SK-N-SH treated with all-trans-retinoic acid at 6 μM for 48 hours (cell line): ENCODE measurements at regions not wholly inside any gene's neighbourhood (a gene's known extent, or its start where the extent isn't known, plus 50 kb on each side); places are given as distances from the start of the nearest gene placed in this dataset.

Experiments used
- ATAC-seq: fragments of 200-7000 bp; cut with Tn5 transposase; 3 replicates; pipeline ENCODE4 v1.9.1; 2020; ENCODE audit warnings: mild to moderate bottlenecking, moderate library complexity
- ARNTL ChIP-seq: fragments of 450-650 bp; formaldehyde crosslinking; IDR thresholded peaks from 2 replicates; pipeline ENCODE4 v1.5.0; 2020; ENCODE audit warnings: low read depth, mild to moderate bottlenecking, moderate library complexity, borderline replicate concordance
- BACH2 ChIP-seq: fragments of 250-450 bp; sonication (Bioruptor Pico); IDR thresholded peaks from 2 replicates; pipeline ENCODE4 v1.9.0; 2021; ENCODE audit warnings: mild to moderate bottlenecking, borderline replicate concordance
- CSRNP3 ChIP-seq: fragments of 250-450 bp; sonication (Bioruptor Pico); IDR thresholded peaks from 2 replicates; pipeline ENCODE4 v1.5.1; 2021; ENCODE audit warnings: mild to moderate bottlenecking, moderate library complexity
- ESRRG ChIP-seq: fragments of 250-450 bp; sonication (Bioruptor Pico); IDR thresholded peaks from 2 replicates; pipeline ENCODE4 v1.6.1; 2021; ENCODE audit warnings: mild to moderate bottlenecking
- GLIS3 ChIP-seq: fragments of 250-450 bp; sonication (Bioruptor Pico); IDR thresholded peaks from 2 replicates; pipeline ENCODE4 v1.5.0; 2020; ENCODE audit warnings: mild to moderate bottlenecking, moderate library complexity
- ISL1 ChIP-seq: fragments of 250-450 bp; sonication (Bioruptor Pico); IDR thresholded peaks from 2 replicates; pipeline ENCODE4 v2.1.2; 2022; ENCODE audit warnings: mild to moderate bottlenecking, moderate library complexity
- OSR1 ChIP-seq: fragments of 250-450 bp; sonication (Bioruptor Pico); IDR thresholded peaks from 2 replicates; pipeline ENCODE4 v1.8.0; 2022; ENCODE audit warnings: moderate library complexity, mild to moderate bottlenecking, inconsistent platforms
- POU6F1 ChIP-seq: fragments of 250-450 bp; sonication (Bioruptor Pico); IDR thresholded peaks from 2 replicates; pipeline ENCODE4 v1.8.0; 2021; ENCODE audit warnings: low read depth, mild to moderate bottlenecking, moderate library complexity, borderline replicate concordance
- PPARA ChIP-seq: fragments of 250-450 bp; sonication (Bioruptor Pico); IDR thresholded peaks from 2 replicates; pipeline ENCODE4 v1.5.0; 2020; ENCODE audit warnings: mild to moderate bottlenecking, borderline replicate concordance
- RARB ChIP-seq: fragments of 250-450 bp; sonication (Bioruptor Pico); IDR thresholded peaks from 2 replicates; pipeline ENCODE4 v1.8.0; 2021; ENCODE audit warnings: mild to moderate bottlenecking, moderate library complexity
- SNAI2 ChIP-seq: fragments of 250-450 bp; sonication (Bioruptor Pico); IDR thresholded peaks from 2 replicates; pipeline ENCODE4 v1.5.0; 2020; ENCODE audit warnings: mild to moderate bottlenecking, moderate library complexity
- TCF4 ChIP-seq: fragments of 250-450 bp; sonication (Bioruptor Pico); IDR thresholded peaks from 2 replicates; pipeline ENCODE4 v1.8.0; 2021; ENCODE audit warnings: mild to moderate bottlenecking, moderate library complexity, borderline replicate concordance
- TOX ChIP-seq: fragments of 250-450 bp; sonication (Bioruptor Pico); IDR thresholded peaks from 2 replicates; pipeline ENCODE4 v1.8.0; 2021; ENCODE audit warnings: mild to moderate bottlenecking, moderate library complexity, borderline replicate concordance
- TSHZ2 ChIP-seq: fragments of 250-450 bp; sonication (Bioruptor Pico); IDR thresholded peaks from 2 replicates; pipeline ENCODE4 v1.5.0; 2020; ENCODE audit warnings: mild to moderate bottlenecking, moderate library complexity
- ZC3H10 ChIP-seq: fragments of 250-450 bp; sonication (Bioruptor Pico); IDR thresholded peaks from 2 replicates; pipeline ENCODE4 v1.5.1; 2021; ENCODE audit warnings: mild to moderate bottlenecking, moderate library complexity
- ZFP3 ChIP-seq: fragments of 250-450 bp; sonication (Bioruptor Pico); IDR thresholded peaks from 2 replicates; pipeline ENCODE4 v1.5.0; 2020; ENCODE audit warnings: mild to moderate bottlenecking, moderate library complexity
- ZNF70 ChIP-seq: fragments of 450-650 bp; formaldehyde crosslinking; IDR thresholded peaks from 2 replicates; pipeline ENCODE4 v1.5.0; 2020; ENCODE audit warnings: mild to moderate bottlenecking, moderate library complexity
- ZNF8 ChIP-seq: fragments of 450-650 bp; formaldehyde crosslinking; IDR thresholded peaks from 2 replicates; pipeline ENCODE4 v1.5.0; 2020; ENCODE audit warnings: mild to moderate bottlenecking, moderate library complexity

GRCh38 chr5:159752622-159753275 is 163.5 kb upstream of the ADRA1B start:
- no peak for ATAC-seq
- TF ChIP-seq PPARA, result no peak
- no peak for TF ChIP-seq ISL1 (CRISPR knock-in tag)

GRCh38 chr5:159758189-159758588 is 158.1 kb upstream of the ADRA1B start:
- ATAC-seq, result no peak
- TF ChIP-seq TCF4 (CRISPR knock-in tag), result no peak
- no peak for TF ChIP-seq ISL1 (CRISPR knock-in tag)
- TF ChIP-seq ZC3H10 (CRISPR knock-in tag), result no peak
- no peak for TF ChIP-seq POU6F1 (CRISPR knock-in tag)
- TF ChIP-seq GLIS3 (CRISPR knock-in tag), result no peak
- no peak for TF ChIP-seq CSRNP3 (CRISPR knock-in tag)

GRCh38 chr5:159759791-159760290 is 156.4 kb upstream of the ADRA1B start:
- ATAC-seq, result no peak
- TF ChIP-seq CSRNP3 (CRISPR knock-in tag) (no peak), TOX (CRISPR knock-in tag) (no peak), TSHZ2 (CRISPR knock-in tag) (no peak), OSR1 (CRISPR knock-in tag) (no peak), TCF4 (CRISPR knock-in tag) (no peak), POU6F1 (CRISPR knock-in tag) (no peak), BACH2 (CRISPR knock-in tag) (no peak), GLIS3 (CRISPR knock-in tag) (no peak), SNAI2 (CRISPR knock-in tag) (no peak), RARB (no peak), ZC3H10 (CRISPR knock-in tag) (no peak), ISL1 (CRISPR knock-in tag) (no peak), ZFP3 (CRISPR knock-in tag) (no peak), ESRRG (CRISPR knock-in tag) (no peak), ZNF8 (no peak)

GRCh38 chr5:159762921-159763320 is 153.4 kb upstream of the ADRA1B start:
- ATAC-seq, result no peak
- TF ChIP-seq POU6F1 (CRISPR knock-in tag), result no peak
- TF ChIP-seq CSRNP3 (CRISPR knock-in tag), result no peak
- no peak for TF ChIP-seq ESRRG (CRISPR knock-in tag)
- TF ChIP-seq SNAI2 (CRISPR knock-in tag), result no peak
- TF ChIP-seq RARB, result no peak
- TF ChIP-seq ZC3H10 (CRISPR knock-in tag), result no peak
- no peak for TF ChIP-seq ZNF70 (CRISPR knock-in tag)
- TF ChIP-seq ISL1 (CRISPR knock-in tag), result no peak
- TF ChIP-seq ARNTL (CRISPR knock-in tag), result no peak
- no peak for TF ChIP-seq OSR1 (CRISPR knock-in tag)
- no peak for TF ChIP-seq TCF4 (CRISPR knock-in tag)
- TF ChIP-seq BACH2 (CRISPR knock-in tag), result no peak
- no peak for TF ChIP-seq GLIS3 (CRISPR knock-in tag)
